Activated naive CD8-positive, alpha-beta T cell (primary cell): ENCODE measurements at regions not wholly inside any gene's neighbourhood (a gene's known extent, or its start where the extent isn't known, plus 50 kb on each side); places are given as distances from the start of the nearest gene placed in this dataset.

ENCODE experiments used
- H3K27ac Mint-ChIP-seq: one replicate; pipeline ENCODE4 v1.8.0; 2021; ENCODE audit warnings: mixed read lengths
- H3K27me3 Mint-ChIP-seq: one replicate; pipeline ENCODE4 v1.8.0; 2021; ENCODE audit warnings: mixed read lengths
- H3K36me3 Mint-ChIP-seq: one replicate; pipeline ENCODE4 v1.8.0; 2021; ENCODE audit warnings: mixed read lengths
- H3K4me1 Mint-ChIP-seq: one replicate; pipeline ENCODE4 v1.8.0; 2021; ENCODE audit warnings: low read depth, mixed read lengths
- H3K4me3 Mint-ChIP-seq: one replicate; pipeline ENCODE4 v1.8.0; 2021; ENCODE audit warnings: mild to moderate bottlenecking, mixed read lengths
- H3K9me3 Mint-ChIP-seq: one replicate; pipeline ENCODE4 v1.8.0; 2021; ENCODE audit warnings: low read depth, mixed read lengths

GRCh38 chr10:10320956-10321355 lies 696.7 kb upstream of the CELF2 start:
- Mint-ChIP-seq H3K4me3 (no peak overlapping the region), H3K27me3 (peaks cover 1% of the 10 kb centered on the region), H3K27ac (no peak overlapping the region), H3K9me3 (no peaks in the 10 kb centered on the region), H3K36me3 (no peaks in the 10 kb centered on the region), H3K4me1 (no peaks in the 10 kb centered on the region)

- H3K27me3 Mint-ChIP-seq, result peaks cover 8% of the 10 kb centered on the region
- H3K36me3 Mint-ChIP-seq, result no peaks in the 10 kb centered on the region
- no peak overlapping the region for H3K27ac Mint-ChIP-seq
- H3K4me3 Mint-ChIP-seq, result no peak overlapping the region
- H3K9me3 Mint-ChIP-seq, result no peaks in the 10 kb centered on the region
- H3K4me1 Mint-ChIP-seq, result no peaks in the 10 kb centered on the region
Observed at GRCh38 chr10:10326116-10326515, 691.6 kb upstream of the CELF2 start.

GRCh38 chr10:10327934-10328333 lies 689.7 kb upstream of the CELF2 start:
- Mint-ChIP-seq H3K36me3 (no peaks in the 10 kb centered on the region), H3K9me3 (no peaks in the 10 kb centered on the region), H3K4me1 (no peaks in the 10 kb centered on the region), H3K27ac (no peak overlapping the region), H3K27me3 (peaks cover 10% of the 10 kb centered on the region), H3K4me3 (no peak overlapping the region)

- Mint-ChIP-seq H3K9me3 (peaks cover 5% of the 10 kb centered on the region), H3K4me3 (no peak overlapping the region), H3K27me3 (peaks cover 15% of the 10 kb centered on the region), H3K27ac (no peak overlapping the region), H3K36me3 (no peaks in the 10 kb centered on the region), H3K4me1 (no peaks in the 10 kb centered on the region)
Observed at GRCh38 chr10:10330418-10330817, 687.3 kb upstream of the CELF2 start.

GRCh38 chr10:10332786-10333185 lies 684.9 kb upstream of the CELF2 start:
- no peaks in the 10 kb centered on the region for H3K4me1 Mint-ChIP-seq
- H3K36me3 Mint-ChIP-seq, result no peaks in the 10 kb centered on the region

GRCh38 chr10:10333622-10334021 lies 684.0 kb upstream of the CELF2 start:
- Mint-ChIP-seq H3K27me3 (peaks cover 10% of the 10 kb centered on the region), H3K4me1 (no peaks in the 10 kb centered on the region), H3K9me3 (peaks cover 5% of the 10 kb centered on the region), H3K4me3 (no peak overlapping the region), H3K36me3 (no peaks in the 10 kb centered on the region), H3K27ac (no peak overlapping the region)

More at GRCh38 chr10:10332786-10333185, 684.9 kb upstream of the CELF2 start:
- H3K4me3 Mint-ChIP-seq, result no peak overlapping the region
- H3K9me3 Mint-ChIP-seq, result peaks cover 5% of the 10 kb centered on the region
- H3K27ac Mint-ChIP-seq, result no peak overlapping the region
- peaks cover 15% of the 10 kb centered on the region for H3K27me3 Mint-ChIP-seq

GRCh38 chr10:10338339-10338738 lies 679.3 kb upstream of the CELF2 start:
- H3K27me3 Mint-ChIP-seq, result peaks cover 7% of the 10 kb centered on the region
- H3K9me3 Mint-ChIP-seq, result peaks cover 2% of the 10 kb centered on the region
- no peaks in the 10 kb centered on the region for H3K36me3 Mint-ChIP-seq
- H3K4me1 Mint-ChIP-seq, result no peaks in the 10 kb centered on the region
- no peak overlapping the region for H3K27ac Mint-ChIP-seq
- no peak overlapping the region for H3K4me3 Mint-ChIP-seq

GRCh38 chr10:10346390-10347150 lies 671.1 kb upstream of the CELF2 start:
- no peaks in the 10 kb centered on the region for H3K36me3 Mint-ChIP-seq
- no peak overlapping the region for H3K27ac Mint-ChIP-seq
- no peaks in the 10 kb centered on the region for H3K9me3 Mint-ChIP-seq
- no peaks in the 10 kb centered on the region for H3K4me1 Mint-ChIP-seq
- H3K4me3 Mint-ChIP-seq, result no peak overlapping the region
- no peaks in the 10 kb centered on the region for H3K27me3 Mint-ChIP-seq

- Mint-ChIP-seq H3K36me3 (no peaks in the 10 kb centered on the region), H3K4me3 (no peak overlapping the region), H3K9me3 (no peaks in the 10 kb centered on the region), H3K4me1 (no peaks in the 10 kb centered on the region), H3K27ac (no peak overlapping the region), H3K27me3 (peaks cover 9% of the 10 kb centered on the region)
Observed at GRCh38 chr10:10350050-10350449, 667.6 kb upstream of the CELF2 start.

- peaks cover 9% of the 10 kb centered on the region for H3K27me3 Mint-ChIP-seq
- H3K36me3 Mint-ChIP-seq, result no peaks in the 10 kb centered on the region
- no peaks in the 10 kb centered on the region for H3K9me3 Mint-ChIP-seq
- no peak overlapping the region for H3K27ac Mint-ChIP-seq
- H3K4me3 Mint-ChIP-seq, result no peak overlapping the region
- H3K4me1 Mint-ChIP-seq, result no peaks in the 10 kb centered on the region
Observed at GRCh38 chr10:10351451-10351850, 666.2 kb upstream of the CELF2 start.

- H3K27ac Mint-ChIP-seq, result no peak overlapping the region
- no peaks in the 10 kb centered on the region for H3K36me3 Mint-ChIP-seq
- H3K4me1 Mint-ChIP-seq, result no peaks in the 10 kb centered on the region
- H3K9me3 Mint-ChIP-seq, result no peaks in the 10 kb centered on the region
- no peak overlapping the region for H3K4me3 Mint-ChIP-seq
- peaks cover 9% of the 10 kb centered on the region for H3K27me3 Mint-ChIP-seq
Observed at GRCh38 chr10:10353326-10353868, 664.3 kb upstream of the CELF2 start.

GRCh38 chr10:10359263-10359662 lies 658.4 kb upstream of the CELF2 start:
- Mint-ChIP-seq H3K9me3 (no peaks in the 10 kb centered on the region), H3K27me3 (peaks cover 10% of the 10 kb centered on the region), H3K4me3 (no peak overlapping the region), H3K36me3 (no peaks in the 10 kb centered on the region), H3K27ac (no peak overlapping the region), H3K4me1 (no peaks in the 10 kb centered on the region)

- Mint-ChIP-seq H3K9me3 (no peaks in the 10 kb centered on the region), H3K4me1 (no peaks in the 10 kb centered on the region), H3K36me3 (no peaks in the 10 kb centered on the region), H3K27me3 (peaks cover 10% of the 10 kb centered on the region), H3K27ac (no peak overlapping the region), H3K4me3 (no peak overlapping the region)
Observed at GRCh38 chr10:10361301-10361885, 656.3 kb upstream of the CELF2 start.

- Mint-ChIP-seq H3K9me3 (no peaks in the 10 kb centered on the region), H3K4me1 (no peaks in the 10 kb centered on the region), H3K27me3 (peaks cover 10% of the 10 kb centered on the region), H3K27ac (no peak overlapping the region), H3K4me3 (no peak overlapping the region), H3K36me3 (no peaks in the 10 kb centered on the region)
Observed at GRCh38 chr10:10362800-10363199, 654.9 kb upstream of the CELF2 start.

GRCh38 chr10:10363217-10363616 lies 654.5 kb upstream of the CELF2 start:
- no peaks in the 10 kb centered on the region for H3K36me3 Mint-ChIP-seq
- H3K4me3 Mint-ChIP-seq, result no peak overlapping the region
- no peaks in the 10 kb centered on the region for H3K4me1 Mint-ChIP-seq
- no peak overlapping the region for H3K27ac Mint-ChIP-seq
- H3K27me3 Mint-ChIP-seq, result peaks cover 10% of the 10 kb centered on the region
- H3K9me3 Mint-ChIP-seq, result no peaks in the 10 kb centered on the region
